IPS DF 19.7 (cell line): ENCODE measurements at regions not wholly inside any gene's neighbourhood (a gene's known extent, or its start where the extent isn't known, plus 50 kb on each side); places are given as distances from the start of the nearest gene placed in this dataset.

ENCODE experiments used
- DNase-seq: peaks from one replicate; pipeline ENCODE4 v3.0.0-alpha.2; 2013; ENCODE audit warnings: low read depth, low spot score

- no peak for DNase-seq
These were observed 149.7 kb upstream of the VANGL1 start for GRCh38 chr1:115492019-115492595.

DNA sequence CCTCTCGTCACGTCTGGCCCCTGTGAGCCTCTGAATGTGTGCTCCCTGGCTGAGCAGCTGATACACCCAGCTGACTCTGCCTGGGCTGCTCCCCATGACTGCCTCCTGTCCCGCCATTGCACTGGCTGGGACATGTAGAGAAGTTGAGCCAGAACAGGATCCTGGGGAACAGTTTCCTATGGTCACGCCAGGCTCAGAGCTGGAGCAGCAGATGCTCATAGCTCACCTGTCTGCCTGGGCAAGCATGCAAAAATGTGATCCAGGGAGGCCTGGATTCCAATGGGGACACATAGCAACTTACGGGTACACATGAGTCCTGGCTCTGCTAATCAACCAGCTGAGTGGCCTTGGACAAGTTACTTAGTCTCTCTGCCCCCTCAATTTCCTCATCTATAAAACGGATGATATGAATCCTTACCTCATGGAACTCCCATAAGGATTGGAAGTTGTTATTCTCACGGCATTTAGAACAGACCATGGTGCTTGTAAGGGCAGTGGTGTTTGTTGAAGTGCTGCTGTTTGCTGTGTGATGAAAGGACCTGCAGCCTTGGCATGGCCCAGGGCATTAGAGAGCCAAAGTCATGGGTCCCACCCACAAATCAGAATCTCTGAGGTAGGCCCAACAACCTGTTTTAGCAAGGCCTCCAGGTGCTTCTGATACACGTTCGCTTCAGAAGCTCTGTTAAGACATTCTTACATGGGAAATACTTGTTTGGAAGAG lies 150.3 kb upstream of the VANGL1 start:
- DNase-seq: no peak

DNA sequence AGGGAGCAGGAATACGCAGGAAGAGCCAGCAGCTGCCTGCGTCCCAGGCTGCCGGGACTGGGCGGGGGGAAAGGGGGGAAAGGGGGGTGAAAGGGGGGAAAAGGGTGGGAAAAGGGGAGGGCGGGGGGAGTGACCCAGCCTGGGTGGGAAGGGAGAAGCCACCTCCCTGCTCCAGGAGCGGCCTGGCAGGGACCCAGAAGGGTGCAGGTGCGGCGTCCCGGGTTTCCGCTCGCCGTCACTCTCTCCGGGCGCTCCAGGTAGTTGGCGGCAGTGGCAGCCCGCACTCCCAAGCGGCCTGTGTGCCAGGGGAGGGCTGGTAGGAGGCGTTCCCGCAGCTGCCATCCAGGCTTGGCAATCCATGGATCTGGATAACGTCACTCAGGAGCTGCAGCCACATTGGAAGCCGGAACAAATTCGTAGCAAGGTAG lies 141.0 kb upstream of the NGF start:
- no peak for DNase-seq

DNA sequence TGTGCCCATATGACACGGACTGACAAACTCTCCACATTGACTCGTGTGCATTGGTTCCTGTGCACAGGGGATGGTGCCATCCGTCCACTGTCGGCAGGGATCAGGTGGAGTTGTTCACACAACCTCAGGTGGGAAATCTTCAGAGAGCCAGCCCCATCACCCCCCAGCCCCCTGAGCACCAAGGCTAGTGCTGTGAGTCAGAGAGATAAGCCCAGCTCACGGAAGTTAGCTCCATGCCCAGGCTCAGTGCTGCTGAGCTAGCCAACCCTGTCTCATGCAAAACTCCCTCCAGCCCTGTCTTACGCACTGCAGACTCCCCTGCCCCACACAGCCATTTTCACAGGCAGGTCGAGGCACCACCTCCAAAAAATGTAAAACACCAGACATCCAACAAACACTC lies 139.0 kb upstream of the NGF start:
- DNase-seq: no peak

DNA sequence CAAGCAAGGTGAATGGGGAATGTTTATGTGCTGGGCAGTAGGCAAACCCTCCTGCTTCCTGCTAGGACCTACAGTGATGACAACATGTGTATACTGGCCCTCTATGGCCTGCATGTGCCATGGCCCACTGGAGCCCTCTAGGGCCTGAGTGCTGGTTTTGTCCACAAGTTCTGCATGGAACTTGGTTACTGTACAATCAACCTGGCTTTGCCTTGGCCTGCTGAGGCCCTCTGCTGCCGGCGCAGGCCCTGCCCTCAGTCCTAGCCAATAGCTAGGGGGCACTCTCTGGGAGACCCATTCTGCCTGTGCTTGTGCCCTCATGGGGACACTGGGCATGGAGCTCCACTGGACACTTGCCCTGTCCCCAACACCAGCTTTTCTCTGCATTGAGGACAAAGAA lies 138.6 kb upstream of the NGF start:
- no peak for DNase-seq

GRCh38 chr1:115475901-115476300 lies 137.9 kb upstream of the NGF start:
- DNase-seq: no peak

DNA sequence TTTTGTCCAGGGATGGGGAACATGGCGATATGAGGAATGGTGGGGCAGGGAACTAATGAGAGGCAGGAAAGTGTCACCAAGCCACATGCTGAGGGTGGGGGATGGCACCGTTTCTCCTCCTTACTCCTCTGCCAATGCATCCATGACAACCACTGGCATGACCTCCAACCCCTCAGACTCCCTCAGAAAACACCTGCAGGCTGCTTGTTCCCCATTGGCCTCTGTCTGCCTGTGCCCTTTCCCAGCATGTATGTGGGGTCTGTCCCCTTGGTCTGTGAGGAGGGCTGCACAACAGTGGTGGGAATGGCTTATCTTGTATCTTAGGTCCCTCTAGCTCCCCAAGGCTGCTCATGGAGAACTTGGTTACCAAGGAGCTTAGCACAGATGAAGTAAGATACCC lies 137.2 kb upstream of the NGF start:
- DNase-seq: no peak

GRCh38 chr1:115473986-115474565 lies 136.0 kb upstream of the NGF start:
- no peak for DNase-seq

- DNase-seq: peak; percentile 48
These were observed 131.8 kb upstream of the NGF start for GRCh38 chr1:115469703-115470476.

GRCh38 chr1:115467790-115468189 lies 129.7 kb upstream of the NGF start:
- DNase-seq: no peak

DNA sequence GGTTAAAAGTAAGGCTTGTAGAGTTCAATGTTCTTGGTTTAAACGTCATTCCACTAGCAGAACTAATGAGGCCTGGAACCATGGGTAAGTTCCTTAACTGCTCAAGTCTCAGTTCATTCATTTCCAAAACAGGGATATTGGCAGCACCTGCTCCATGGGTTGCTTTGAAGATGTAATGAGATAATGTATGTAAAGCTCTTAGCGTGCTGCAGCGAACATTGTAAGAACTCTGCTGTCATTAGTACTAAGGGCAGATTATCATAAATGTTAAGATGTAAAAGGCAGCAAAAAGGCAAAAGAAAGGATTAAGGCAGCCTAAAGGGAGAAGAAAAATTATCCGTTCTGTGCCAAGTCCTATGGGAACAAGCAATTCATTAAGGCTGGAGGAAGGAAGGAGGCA lies 129.1 kb upstream of the NGF start:
- no peak for DNase-seq

DNA sequence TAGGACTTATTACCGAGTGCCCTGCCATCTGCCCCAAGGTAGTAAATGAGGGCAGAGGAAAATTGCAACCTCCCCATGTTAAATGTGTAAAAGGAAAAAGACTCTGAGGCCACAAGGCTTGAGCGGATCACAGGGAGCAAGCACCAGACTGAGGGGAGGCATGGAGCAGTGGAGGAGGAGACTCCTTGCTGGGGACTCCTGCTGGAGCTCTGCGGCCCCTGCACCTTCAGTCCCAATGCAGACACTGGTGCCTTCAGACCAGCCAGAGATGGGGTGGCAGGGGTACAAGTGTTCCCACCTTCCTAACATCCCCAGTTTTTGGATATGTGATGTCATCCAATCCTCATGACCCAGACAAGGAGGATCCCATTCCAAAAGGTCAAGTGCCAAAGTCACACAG lies 128.4 kb upstream of the NGF start:
- no peak for DNase-seq

DNA sequence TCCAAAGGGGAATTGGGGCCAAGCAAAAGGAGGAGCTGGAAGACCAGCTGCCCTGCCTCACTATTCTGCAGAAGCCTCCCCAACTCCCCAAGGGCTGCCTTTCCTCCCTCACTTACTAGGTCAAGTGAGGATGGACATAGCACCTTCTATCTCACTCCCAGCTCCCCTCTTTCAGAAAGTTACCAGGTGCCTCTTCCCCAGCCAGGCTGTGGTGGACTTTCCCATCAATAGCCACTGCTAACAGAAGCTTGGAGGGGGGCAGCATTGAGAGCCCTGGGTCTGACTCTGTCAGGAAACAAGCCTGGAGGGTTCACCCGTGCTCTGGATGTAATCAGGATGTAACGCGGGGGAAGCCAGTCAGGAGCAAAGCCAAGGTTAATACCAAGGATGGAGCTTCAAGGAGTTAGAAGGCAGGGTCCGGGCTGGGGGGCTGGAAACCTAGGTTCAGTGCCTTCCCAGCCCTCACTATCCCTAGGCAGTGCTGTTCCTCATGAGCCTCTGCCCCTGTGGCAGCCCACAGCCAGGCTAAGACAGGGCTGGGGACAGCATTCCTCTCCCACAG lies 127.8 kb upstream of the NGF start:
- no peak for DNase-seq

DNA sequence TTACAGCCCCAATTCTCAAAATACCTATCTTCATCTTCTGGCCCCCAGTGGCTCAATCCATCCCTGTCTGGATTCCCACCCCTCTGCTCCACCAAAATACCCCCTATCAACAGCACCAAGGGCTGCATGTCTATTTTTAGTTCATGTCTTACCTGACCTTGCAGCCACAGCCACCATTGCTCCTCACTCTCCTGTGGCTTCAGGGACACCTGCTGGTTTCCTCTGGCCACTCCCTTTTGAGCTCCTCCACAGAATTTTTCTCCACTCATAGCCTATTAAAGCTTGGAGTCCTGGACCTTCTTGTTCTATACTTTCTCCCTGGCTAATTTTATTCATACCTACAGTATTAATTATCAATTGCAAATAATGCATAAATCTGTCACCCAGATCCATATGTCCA lies 125.3 kb upstream of the NGF start:
- DNase-seq: no peak

DNA sequence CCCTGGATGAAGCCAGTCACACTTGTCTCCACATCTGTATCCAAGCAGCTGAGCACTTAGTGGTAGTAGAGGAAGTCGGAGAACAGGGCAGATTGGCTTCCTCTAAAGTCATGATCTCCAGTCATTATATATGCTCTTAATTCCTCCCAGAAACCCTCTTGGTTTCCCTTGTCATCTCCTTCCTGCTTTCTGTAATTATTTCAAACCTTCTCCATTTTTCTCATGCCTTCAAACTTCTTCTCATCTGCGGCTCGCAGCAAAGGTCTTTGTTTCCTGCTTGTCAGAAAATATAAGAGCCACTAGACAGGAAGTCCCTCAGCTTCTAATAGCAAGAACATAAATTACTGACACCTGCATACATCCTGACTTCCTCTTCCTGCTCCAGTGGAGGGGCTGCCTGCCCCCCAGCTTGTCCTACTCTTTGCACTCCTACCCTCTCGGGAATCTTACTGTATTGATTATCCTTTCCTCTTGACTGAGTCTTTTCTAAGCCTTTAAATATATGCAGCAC lies 124.6 kb upstream of the NGF start:
- no peak for DNase-seq

GRCh38 chr1:115461526-115461925 lies 123.5 kb upstream of the NGF start:
- no peak for DNase-seq

GRCh38 chr1:115459161-115459560 lies 121.1 kb upstream of the NGF start:
- no peak for DNase-seq

DNA sequence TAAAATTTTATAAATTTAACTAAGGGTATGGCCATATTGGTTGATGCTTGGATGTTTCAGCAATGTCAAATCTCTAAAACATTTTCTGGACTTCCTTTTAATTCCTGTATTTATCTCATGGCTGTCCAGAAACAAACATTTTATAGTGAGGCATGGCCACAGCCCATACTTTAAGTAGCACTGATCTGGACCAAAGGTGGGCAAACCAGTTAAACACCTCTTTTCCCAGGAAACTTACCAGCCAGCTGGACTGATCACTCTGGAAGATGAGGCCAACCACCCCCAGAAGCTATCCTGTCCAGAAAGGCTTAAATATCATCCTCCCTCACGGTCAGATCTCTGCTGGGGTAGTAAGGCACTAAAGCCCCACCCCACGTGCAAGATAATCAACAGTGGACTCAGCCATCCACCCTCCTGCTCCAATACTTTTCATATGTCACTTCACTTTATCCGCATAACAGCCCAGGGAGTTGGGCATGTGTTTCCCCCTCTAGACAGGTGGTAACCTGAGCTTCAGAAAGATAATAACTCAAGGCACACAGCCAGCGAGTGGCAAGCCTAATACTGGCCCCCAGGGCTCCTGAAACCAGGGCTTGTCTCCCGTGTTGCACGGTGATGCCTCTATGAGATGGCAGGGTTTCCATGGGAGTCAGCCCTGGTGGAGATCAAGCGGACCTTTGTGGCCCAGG lies 120.5 kb upstream of the NGF start:
- no peak for DNase-seq

- DNase-seq: no peak
These were observed 119.2 kb upstream of the NGF start for GRCh38 chr1:115457289-115457688.

- no peak for DNase-seq
These were observed 118.5 kb upstream of the NGF start for GRCh38 chr1:115456441-115456961.

DNA sequence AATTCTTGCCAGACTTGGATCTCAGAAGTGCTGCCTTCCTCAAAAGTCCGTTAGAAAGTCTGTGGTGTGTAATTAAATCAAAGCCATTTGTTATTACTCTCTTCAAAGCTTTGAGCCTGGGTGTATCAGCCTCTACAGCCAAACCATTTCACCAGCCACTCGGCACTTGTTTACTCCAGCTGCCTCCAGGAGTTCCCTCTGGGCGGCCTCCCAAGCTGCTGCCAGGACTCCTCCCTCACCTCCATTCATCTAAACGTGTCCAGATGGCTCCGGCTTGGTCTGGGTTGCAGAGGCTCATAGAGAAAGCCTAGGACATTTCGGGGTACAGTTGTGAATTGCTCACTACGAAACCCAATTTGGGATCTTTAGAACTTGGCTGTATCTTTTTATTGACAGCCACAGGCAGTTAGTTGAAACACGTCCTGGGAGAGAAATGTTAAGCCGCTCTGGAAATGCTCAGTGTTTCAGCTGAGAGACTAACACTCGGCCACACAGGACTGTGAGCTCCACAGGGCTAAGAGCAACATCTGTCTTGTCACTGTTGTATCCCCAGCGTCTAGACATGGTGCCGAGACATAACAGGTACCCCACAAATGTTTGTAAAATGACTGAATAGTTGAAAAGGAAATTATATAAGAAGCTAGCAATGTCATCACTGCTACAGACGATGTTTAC lies 116.9 kb upstream of the NGF start:
- no peak for DNase-seq
